Testis (tissue), 2 donors: ENCODE measurements at regions not wholly inside any gene's neighbourhood (a gene's known extent, or its start where the extent isn't known, plus 50 kb on each side); places are given as distances from the start of the nearest gene placed in this dataset.

Experiments
- POLR2A ChIP-seq: fragments of 450-650 bp; IDR thresholded peaks from one replicate; pipeline ENCODE4 v1.6.1; 2017; ENCODE audit warnings: antibody characterized with exemption, mild to moderate bottlenecking, moderate library complexity
- TF ChIP-seq, protein P1 (sequence below), 3 experiments: fragments of 450-650 bp in 2 of 3; fragments of 200-600 bp in 1 of 3; sonication (generic) in 1 of 3; IDR thresholded peaks; one replicate each; pipeline ENCODE4 v1.5.1; 2016 to 2019; ENCODE audit warnings: antibody characterized with exemption in 3 of 3, mild to moderate bottlenecking in 2 of 3, moderate library complexity in 1 of 3

DNA sequence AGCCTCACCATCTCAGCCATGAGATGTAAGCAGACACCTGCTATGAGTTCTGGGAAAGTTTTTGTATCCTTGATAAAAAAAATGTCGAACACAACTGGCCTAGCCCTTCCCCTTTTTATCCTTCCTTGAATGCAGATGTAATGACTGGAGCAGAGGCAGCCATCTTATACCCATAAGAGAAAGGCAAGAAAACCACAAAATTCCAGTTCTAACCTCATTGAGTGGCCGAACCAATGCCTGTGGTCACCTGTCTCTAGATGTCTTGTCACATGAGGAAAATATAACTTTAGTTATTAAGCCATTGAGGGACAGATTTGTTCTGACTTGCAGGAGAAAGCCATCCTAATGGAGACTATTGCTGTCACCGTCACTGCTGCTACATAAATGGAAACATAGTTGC is 80.4 kb upstream of the SLC6A6 start:
- TF ChIP-seq, protein P1, sequence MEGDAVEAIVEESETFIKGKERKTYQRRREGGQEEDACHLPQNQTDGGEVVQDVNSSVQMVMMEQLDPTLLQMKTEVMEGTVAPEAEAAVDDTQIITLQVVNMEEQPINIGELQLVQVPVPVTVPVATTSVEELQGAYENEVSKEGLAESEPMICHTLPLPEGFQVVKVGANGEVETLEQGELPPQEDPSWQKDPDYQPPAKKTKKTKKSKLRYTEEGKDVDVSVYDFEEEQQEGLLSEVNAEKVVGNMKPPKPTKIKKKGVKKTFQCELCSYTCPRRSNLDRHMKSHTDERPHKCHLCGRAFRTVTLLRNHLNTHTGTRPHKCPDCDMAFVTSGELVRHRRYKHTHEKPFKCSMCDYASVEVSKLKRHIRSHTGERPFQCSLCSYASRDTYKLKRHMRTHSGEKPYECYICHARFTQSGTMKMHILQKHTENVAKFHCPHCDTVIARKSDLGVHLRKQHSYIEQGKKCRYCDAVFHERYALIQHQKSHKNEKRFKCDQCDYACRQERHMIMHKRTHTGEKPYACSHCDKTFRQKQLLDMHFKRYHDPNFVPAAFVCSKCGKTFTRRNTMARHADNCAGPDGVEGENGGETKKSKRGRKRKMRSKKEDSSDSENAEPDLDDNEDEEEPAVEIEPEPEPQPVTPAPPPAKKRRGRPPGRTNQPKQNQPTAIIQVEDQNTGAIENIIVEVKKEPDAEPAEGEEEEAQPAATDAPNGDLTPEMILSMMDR (IDR thresholded peaks at IDR 0.05): no peak
- no peak for TF ChIP-seq POLR2A
